Erythroblast (primary cell): ENCODE measurements at regions not wholly inside any gene's neighbourhood (a gene's known extent, or its start where the extent isn't known, plus 50 kb on each side); places are given as distances from the start of the nearest gene placed in this dataset.

Source experiments
- GATA1 ChIP-seq: IDR thresholded peaks from 2 replicates; pipeline ENCODE4 v1.6.1; 2011; ENCODE audit warnings: low read depth, mild to moderate bottlenecking, control low read depth, low read length, moderate library complexity
- POLR2A ChIP-seq: IDR thresholded peaks from 2 replicates; pipeline ENCODE4 v1.6.1; 2011; ENCODE audit warnings: mild to moderate bottlenecking, low read length

GRCh38 chr13:75935805-75936204 lies 299.7 kb downstream of the LMO7 start:
- no peak for TF ChIP-seq POLR2A
- TF ChIP-seq GATA1 = no peak
